Omental fat pad (tissue), 3 donors: ENCODE measurements at regions not wholly inside any gene's neighbourhood (a gene's known extent, or its start where the extent isn't known, plus 50 kb on each side); places are given as distances from the start of the nearest gene placed in this dataset.
"Not testable (repeated sequence)": the region's sequence is repeated elsewhere in the genome, so short reads cannot be mapped to it uniquely, and the experiment has no call there.

Source experiments
- ATAC-seq: fragments of 150-250 bp; one replicate; pipeline ENCODE4 v1.9.1; 2016; ENCODE audit warnings: mild to moderate bottlenecking, moderate library complexity; ENCODE audit not compliant: low FRiP score
- DNase-seq: peaks from one replicate; pipeline ENCODE4 v3.0.0-alpha.2; 2019; ENCODE audit warnings: low spot score
- CTCF ChIP-seq, 3 donors: fragments of 450-650 bp; IDR thresholded peaks; one replicate each; pipeline ENCODE4 v1.5.1; 2016 to 2017; ENCODE audit warnings: antibody characterized with exemption in 3 of 3, mild to moderate bottlenecking in 3 of 3, moderate library complexity in 2 of 3

GRCh38 chr12:86950444-86950843 is 694.3 kb upstream of the MGAT4C start:
- no peak for TF ChIP-seq CTCF (IDR thresholded peaks at IDR 0.05)
- DNase-seq (no peak), ATAC-seq (no peak)

- DNase-seq = no peak
- no peak for TF ChIP-seq CTCF (IDR thresholded peaks at IDR 0.05)
- no peak for ATAC-seq
Observed at GRCh38 chr12:86950043-86950442, 693.9 kb upstream of the MGAT4C start.

- ATAC-seq = no peak
- no peak for TF ChIP-seq CTCF (IDR thresholded peaks at IDR 0.05)
- DNase-seq = no peak
Observed at GRCh38 chr12:86948851-86949250, 692.7 kb upstream of the MGAT4C start.

GRCh38 chr12:86945685-86946196 is 689.5 kb upstream of the MGAT4C start:
- no peak for DNase-seq
- no peak for ATAC-seq
- TF ChIP-seq CTCF (IDR thresholded peaks at IDR 0.05) = no peak

GRCh38 chr12:86944197-86944819 is 688.1 kb upstream of the MGAT4C start:
- ATAC-seq, DNase-seq: not testable (repeated sequence)

GRCh38 chr12:86931714-86932113 is 675.5 kb upstream of the MGAT4C start:
- ATAC-seq (no peak), DNase-seq (no peak)
- no peak for TF ChIP-seq CTCF (IDR thresholded peaks at IDR 0.05)

GRCh38 chr12:86929962-86930361 is 673.8 kb upstream of the MGAT4C start:
- TF ChIP-seq CTCF (IDR thresholded peaks at IDR 0.05) = no peak
- DNase-seq (no peak), ATAC-seq (no peak)
